GM18909 (cell line): ENCODE measurements at regions not wholly inside any gene's neighbourhood (a gene's known extent, or its start where the extent isn't known, plus 50 kb on each side); places are given as distances from the start of the nearest gene placed in this dataset.

Experiments used
- ATAC-seq: cut with Tn5 transposase; IDR thresholded peaks from one replicate; pipeline ENCODE4 v1.9.1; 2021; ENCODE audit warnings: mild to moderate bottlenecking; ENCODE audit not compliant: unreplicated experiment, poor library complexity

DNA sequence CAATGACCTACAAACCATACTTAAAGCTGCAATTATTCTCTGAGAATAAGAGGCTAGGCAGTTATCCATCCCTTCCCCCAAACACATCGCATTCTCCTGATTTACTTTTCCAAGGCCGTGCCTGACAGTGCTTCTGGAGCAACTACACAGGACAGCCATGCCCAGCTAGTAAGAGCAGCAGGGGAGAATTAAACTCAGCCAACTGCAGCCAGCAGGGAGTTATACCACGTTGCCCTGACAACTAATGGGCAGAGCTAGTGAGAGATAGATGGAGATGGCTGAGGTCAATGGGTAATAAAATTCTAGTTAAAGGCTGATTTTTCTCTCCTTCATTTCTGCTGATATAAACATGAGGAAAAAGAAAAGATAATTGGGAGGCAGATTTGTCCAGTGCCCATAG is 193.8 kb upstream of the PPP2R3A start:
- ATAC-seq, result no peak

DNA sequence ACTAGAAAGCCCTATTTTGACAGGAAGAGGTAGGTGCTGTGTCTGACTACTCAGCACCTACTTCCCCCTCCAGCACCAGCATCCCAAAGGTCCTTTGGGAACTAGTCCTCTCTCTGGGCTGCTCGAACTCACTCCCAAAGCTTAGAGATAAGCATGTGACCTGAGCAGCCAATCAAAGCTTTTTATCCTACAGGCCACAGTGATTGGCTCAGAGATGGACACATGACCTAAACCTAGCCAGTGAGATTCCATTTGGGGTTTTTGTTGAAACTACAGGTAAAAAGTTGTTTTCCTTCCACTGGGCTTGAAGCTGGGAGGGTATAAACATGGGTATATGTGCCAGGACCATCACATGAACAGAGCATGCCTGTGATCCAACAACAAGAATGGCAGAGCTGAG is 186.5 kb upstream of the PPP2R3A start:
- no peak for ATAC-seq

DNA sequence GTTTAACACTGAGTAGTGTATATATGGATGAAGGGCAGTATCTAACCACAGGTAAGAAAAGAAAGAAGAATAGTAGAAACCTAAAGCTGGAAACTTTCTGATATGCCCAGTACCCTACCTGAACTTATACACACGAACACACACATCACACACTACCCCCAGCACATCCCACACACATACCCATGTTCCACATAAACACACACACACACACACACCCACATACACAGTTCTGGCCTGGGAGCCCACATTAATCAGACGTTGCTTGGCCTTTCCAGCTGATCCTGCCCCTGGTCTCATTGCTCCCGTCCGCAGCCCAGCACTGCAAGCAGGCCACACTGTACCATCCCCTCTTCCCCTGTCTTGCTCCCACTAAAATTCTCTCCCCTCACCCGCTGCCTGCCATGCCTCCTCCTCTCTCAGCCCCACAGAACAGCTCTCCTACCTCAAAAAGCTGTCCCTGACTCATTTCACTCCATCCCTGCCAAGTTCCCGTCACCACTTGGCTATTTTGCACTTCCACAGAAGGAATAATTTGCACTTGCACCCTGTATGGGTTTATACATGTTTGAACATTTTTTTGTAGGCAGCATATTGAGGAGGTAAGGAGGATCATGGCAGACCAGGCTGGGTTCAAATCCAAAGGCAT is 185.8 kb upstream of the PPP2R3A start:
- no peak for ATAC-seq

GRCh38 chr3:135781026-135781815 is 184.3 kb upstream of the PPP2R3A start:
- no peak for ATAC-seq

DNA sequence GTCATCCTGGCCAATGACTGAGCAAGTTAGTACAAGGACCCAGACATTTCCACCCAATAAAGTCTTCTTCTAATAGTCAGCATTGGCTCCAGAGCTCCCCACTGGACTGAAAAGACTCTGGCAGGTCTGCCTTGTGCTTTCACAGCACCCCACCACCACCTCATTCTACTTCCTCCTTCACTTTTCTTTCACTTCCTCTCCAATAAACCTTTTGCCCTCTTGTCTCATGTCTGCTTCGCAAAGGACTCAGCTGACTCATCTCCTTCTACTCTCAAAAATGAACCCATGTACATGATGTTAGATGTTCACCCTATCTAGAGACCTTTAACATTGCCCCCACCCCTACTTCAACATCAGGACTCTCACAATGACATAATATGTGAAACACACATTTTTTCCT is 181.0 kb upstream of the PPP2R3A start:
- ATAC-seq, result peak; percentile 92

- ATAC-seq, result no peak
Measured at GRCh38 chr3:135788146-135788545, 177.4 kb upstream of the PPP2R3A start.

DNA sequence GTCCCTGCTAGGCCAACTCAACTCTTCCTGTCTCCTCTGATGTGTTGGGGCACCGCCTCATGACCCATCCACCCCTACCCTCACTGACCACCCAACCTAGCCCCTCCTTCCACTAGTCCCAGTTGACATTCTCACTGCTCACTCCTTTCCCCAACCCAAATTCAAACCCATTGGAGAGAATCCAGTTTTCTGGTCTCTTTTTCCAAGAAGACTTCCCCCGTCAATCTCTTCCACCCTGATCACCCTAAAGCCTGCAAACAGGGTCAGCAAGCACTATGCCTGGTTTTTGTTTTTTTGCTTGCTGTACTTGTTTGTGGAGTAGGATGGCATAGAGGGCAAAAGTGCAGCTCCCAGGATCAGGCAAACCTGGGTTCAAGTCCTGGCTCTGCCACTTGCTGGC is 176.6 kb upstream of the PPP2R3A start:
- ATAC-seq, result no peak

DNA sequence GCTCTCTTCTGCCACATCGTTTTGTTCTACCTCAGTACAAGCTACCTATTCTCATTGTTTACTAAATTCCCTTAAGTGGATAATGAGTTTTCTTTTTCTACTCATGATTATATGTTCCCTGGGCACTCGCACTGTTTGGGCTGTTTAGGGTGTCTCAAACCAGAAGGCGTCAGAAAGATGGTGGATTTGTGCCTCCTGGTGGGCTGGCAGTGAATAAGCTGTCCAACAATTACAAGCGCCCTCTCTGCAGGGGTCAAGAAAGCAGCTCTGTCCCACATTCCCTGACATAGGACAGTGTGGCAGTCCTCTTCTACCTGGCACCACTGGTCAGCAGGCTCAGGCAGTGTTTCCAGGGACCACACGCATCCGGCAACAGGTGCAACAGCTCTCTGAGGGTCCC is 173.4 kb upstream of the PPP2R3A start:
- no peak for ATAC-seq

GRCh38 chr3:135792858-135793475 is 172.6 kb upstream of the PPP2R3A start:
- no peak for ATAC-seq

DNA sequence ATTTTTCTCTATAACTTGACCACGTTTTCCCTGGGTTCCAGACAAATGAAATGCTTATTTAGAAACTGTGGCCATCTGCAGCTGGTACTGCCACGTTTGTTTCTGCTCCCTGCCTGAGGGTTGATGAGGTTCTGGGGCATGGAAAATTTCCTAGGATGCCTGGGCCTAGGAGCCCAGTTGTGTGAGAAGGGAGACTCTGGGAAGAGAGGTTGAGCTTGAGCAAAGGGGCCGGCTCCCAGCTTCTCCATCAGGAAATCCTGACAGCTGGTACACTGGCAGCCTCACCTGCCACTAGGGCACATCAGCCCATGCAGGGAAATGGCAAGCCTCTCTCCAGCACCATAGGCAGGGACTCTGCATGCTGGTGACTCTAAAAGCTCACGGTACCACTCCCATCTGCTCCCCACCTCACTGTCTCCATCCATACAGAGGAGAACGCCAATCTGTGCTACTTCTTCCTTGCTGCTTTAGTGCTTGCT is 165.4 kb upstream of the PPP2R3A start:
- no peak for ATAC-seq

- no peak for ATAC-seq
Measured at GRCh38 chr3:135801018-135801417, 164.5 kb upstream of the PPP2R3A start.

DNA sequence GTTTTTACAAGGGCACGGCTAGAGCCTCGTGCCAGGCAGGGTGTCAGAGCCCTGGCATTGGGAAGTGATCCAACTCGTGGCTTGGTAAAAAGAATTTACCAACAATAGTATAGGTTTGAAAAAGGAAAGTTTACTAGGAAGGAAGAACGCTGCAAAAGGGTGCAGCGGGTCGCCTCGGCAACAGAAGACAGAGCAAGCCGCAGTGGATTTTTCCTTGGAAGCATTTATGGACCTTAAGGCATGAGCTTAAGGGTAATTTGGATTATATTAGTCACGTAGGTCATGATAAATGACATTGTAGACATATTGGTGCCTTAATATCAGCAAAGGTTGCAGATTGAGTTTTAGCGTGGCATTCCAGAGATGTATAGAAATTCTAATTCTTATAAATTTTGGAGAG is 163.4 kb upstream of the PPP2R3A start:
- ATAC-seq, result no peak

- ATAC-seq, result no peak
Measured at GRCh38 chr3:135803028-135803692, 162.4 kb upstream of the PPP2R3A start.

DNA sequence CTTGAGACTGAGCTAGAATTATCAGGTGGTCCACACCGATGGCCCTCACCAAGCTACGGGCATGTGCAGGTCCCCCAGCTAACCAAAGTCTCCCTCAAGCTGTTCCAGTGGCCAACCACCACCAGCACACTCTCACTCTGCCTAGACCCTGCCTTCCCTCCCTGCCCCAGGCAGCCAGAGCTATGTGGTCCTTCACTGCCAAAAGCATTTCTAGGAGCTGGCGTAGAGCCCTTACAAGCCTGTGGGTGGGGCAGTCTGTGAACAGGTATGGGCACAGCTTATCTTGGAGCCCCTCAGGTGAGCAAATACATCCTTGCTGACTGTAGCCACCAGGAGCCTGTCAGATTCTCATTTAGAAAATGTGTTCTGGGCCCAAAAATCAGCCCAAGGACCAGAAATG is 159.8 kb upstream of the PPP2R3A start:
- no peak for ATAC-seq

DNA sequence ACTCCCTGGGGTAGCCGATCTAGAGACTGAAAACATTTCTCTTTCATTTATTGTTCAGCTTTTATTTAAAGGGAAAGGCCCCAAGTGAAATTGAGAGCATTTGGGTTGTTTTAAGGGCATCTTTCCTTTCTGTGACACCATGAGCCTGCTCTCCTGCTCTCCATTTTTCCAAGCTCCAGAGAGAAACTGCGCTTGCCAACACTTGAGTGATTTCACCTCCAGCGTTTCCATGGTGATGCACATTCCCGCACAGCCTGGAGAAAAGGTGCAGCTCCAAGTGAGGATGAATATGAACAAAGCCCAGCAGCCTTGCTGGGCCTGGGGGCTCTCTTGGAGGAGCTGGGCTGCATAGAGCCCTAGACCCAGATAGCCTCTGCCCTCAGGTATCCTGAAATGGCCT is 159.2 kb upstream of the PPP2R3A start:
- ATAC-seq, result no peak

GRCh38 chr3:135807879-135808278 is 157.6 kb upstream of the PPP2R3A start:
- ATAC-seq, result no peak

DNA sequence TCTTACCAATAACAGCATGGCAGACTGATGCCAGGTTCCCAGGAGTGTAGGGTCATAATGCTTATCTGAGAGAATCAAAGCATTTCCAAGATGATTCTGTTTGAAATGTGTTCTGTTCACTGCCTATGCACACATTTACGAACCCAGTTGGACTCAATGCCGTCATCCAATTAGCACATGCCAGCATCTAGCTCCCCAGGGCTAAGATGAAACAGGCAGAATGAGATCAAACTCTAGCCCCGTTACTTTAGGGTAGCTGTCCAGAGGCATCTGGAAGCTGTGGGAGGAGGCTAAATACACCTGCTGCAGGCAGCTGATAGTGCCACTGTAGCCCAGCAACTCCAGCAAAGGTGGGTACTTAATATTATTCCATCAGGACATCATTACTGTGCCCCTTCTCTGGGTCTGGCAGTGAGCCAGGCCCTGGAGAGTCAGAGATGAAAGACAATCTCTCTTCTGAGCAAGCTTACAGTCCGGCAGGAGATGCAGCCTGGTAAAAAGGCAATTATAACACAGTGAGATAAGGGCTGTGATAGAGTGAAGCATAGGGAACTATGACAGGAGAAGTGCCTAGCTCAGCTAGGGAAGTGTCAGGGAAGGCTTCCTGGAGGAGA is 156.4 kb upstream of the PPP2R3A start:
- ATAC-seq, result no peak

GRCh38 chr3:135811651-135812050 is 153.9 kb upstream of the PPP2R3A start:
- ATAC-seq, result no peak

- no peak for ATAC-seq
Measured at GRCh38 chr3:135812057-135812456, 153.5 kb upstream of the PPP2R3A start.

- no peak for ATAC-seq
Measured at GRCh38 chr3:135834465-135834864, 131.1 kb upstream of the PPP2R3A start.
